Adrenal gland (tissue), 5 donors: ENCODE measurements at regions not wholly inside any gene's neighbourhood (a gene's known extent, or its start where the extent isn't known, plus 50 kb on each side); places are given as distances from the start of the nearest gene placed in this dataset.

Experiments
- POLR2A ChIP-seq, 2 donors: fragments of 450-650 bp; IDR thresholded peaks; one replicate each; pipeline ENCODE4 v1.6.1; 2017; ENCODE audit warnings: antibody characterized with exemption in 2 of 2, mild to moderate bottlenecking in 2 of 2, moderate library complexity in 1 of 2
- TF ChIP-seq, protein P1 (sequence below), 6 experiments: fragments of 450-650 bp in 4 of 6; fragments of 200-600 bp in 2 of 6; sonication (generic) in 1 of 6; IDR thresholded peaks; 1 replicate in 5 of 6; 2 replicates in 1 of 6; pipeline versions ENCODE4 v1.5.1 to v1.8.0; 2016 to 2021; ENCODE audit warnings: antibody characterized with exemption in 6 of 6, mild to moderate bottlenecking in 2 of 6, moderate library complexity in 1 of 6
- donor health status: DM: no; HTN: no; CAD: no.

DNA sequence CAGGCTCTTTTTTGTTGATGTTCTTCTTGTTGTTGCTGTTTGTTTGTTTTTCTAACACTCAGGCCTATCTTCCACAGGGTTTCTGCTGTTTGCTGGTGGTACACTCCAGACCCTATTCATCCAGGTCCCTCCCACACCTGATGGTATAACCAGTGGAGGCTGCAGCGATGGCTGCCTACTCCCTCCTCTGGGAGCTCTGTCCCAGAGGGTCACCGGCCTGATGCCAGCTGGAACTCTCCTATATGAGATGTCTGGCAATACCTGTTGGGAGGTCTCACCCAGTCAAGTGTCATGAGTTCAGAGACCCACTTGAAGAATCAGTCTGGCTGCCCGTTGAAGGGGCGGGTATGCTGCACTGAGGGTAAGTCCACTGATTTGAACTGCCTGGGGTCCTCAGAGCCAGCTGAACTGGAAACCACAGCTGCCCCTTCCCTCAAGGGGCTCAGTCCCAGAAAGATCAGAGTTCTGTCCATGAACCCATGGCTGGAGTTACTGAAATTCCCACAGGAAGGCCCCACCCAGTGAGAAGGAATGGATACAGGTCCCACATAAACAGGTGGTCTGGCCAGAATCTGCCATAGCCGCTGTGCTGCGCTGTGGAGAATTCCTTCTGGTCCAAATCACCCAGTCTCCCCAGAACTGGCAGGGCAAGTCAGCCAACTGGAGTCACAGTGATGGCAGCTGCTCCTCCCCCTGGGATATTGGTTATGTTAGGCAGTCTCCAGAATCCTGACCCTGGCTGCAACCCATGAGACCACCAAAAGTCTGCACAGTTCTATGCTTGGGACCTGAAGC, 664.4 kb downstream of the FRK start:
- TF ChIP-seq, protein P1, sequence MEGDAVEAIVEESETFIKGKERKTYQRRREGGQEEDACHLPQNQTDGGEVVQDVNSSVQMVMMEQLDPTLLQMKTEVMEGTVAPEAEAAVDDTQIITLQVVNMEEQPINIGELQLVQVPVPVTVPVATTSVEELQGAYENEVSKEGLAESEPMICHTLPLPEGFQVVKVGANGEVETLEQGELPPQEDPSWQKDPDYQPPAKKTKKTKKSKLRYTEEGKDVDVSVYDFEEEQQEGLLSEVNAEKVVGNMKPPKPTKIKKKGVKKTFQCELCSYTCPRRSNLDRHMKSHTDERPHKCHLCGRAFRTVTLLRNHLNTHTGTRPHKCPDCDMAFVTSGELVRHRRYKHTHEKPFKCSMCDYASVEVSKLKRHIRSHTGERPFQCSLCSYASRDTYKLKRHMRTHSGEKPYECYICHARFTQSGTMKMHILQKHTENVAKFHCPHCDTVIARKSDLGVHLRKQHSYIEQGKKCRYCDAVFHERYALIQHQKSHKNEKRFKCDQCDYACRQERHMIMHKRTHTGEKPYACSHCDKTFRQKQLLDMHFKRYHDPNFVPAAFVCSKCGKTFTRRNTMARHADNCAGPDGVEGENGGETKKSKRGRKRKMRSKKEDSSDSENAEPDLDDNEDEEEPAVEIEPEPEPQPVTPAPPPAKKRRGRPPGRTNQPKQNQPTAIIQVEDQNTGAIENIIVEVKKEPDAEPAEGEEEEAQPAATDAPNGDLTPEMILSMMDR (IDR thresholded peaks at IDR 0.05): no peak
- no peak for TF ChIP-seq POLR2A (IDR thresholded peaks at IDR 0.05)
